ENCODE measurements at regions not wholly inside any gene's neighbourhood (a gene's known extent, or its start where the extent isn't known, plus 50 kb on each side); places are given as distances from the start of the nearest gene placed in this dataset.

DNA sequence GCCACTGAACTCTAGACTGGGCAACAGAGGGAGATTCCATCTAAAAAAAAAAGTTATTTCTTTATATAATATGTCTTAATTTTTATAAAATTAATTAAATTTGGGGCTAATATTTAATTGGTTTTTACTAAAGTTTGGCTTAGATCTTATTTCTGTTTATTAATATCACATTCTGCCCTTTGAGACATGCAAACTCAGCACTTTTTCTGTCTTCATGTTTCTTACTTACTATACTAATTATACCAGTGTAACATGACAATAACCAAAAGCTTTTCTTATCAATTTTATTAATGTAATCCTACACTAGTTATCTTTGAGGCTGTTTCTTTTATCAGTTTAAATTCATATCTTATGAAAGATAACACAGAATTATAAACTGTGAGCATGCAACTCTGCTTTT is 475.9 kb upstream of the GRID2 start:
- Mint-ChIP-seq H3K4me3 (no peak overlapping the region), H3K4me1 (no peaks in the 10 kb centered on the region), H3K27ac (no peak overlapping the region), H3K27me3 (ENCODE audit: low read depth) (peaks cover 3% of the 10 kb centered on the region), H3K9me3 (peaks cover 32% of the 10 kb centered on the region), H3K36me3 (ENCODE audit: low read depth) (no peaks in the 10 kb centered on the region)
- TF ChIP-seq, protein P1, sequence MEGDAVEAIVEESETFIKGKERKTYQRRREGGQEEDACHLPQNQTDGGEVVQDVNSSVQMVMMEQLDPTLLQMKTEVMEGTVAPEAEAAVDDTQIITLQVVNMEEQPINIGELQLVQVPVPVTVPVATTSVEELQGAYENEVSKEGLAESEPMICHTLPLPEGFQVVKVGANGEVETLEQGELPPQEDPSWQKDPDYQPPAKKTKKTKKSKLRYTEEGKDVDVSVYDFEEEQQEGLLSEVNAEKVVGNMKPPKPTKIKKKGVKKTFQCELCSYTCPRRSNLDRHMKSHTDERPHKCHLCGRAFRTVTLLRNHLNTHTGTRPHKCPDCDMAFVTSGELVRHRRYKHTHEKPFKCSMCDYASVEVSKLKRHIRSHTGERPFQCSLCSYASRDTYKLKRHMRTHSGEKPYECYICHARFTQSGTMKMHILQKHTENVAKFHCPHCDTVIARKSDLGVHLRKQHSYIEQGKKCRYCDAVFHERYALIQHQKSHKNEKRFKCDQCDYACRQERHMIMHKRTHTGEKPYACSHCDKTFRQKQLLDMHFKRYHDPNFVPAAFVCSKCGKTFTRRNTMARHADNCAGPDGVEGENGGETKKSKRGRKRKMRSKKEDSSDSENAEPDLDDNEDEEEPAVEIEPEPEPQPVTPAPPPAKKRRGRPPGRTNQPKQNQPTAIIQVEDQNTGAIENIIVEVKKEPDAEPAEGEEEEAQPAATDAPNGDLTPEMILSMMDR (IDR thresholded peaks at IDR 0.05; ENCODE audit: unreplicated experiment in 3 of 3) = no peak

DNA sequence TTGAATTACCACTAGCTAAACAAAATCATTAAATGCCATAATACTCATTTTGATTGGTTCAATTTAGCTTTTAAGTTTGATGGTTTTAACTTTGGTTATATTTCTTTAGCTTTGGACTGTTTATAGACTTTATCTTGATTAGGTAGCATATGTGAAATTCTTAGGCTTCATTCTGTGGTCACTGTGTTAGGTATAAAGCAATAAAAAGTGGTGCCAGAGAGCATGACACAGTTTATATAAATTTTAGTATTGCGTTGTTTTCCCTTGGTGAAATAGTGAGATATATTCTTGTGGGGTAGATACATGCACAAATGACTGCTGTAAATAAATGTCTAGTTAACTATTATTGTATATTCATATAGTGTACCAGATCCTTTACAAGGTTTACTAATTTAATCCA is 474.2 kb upstream of the GRID2 start:
- Mint-ChIP-seq H3K4me3 (no peak overlapping the region), H3K36me3 (ENCODE audit: low read depth) (no peaks in the 10 kb centered on the region), H3K9me3 (peaks cover 40% of the 10 kb centered on the region), H3K27me3 (ENCODE audit: low read depth) (peaks cover 3% of the 10 kb centered on the region), H3K4me1 (no peaks in the 10 kb centered on the region), H3K27ac (no peak overlapping the region)
- TF ChIP-seq, protein P1 (IDR thresholded peaks at IDR 0.05; ENCODE audit: unreplicated experiment in 3 of 3) = no peak

DNA sequence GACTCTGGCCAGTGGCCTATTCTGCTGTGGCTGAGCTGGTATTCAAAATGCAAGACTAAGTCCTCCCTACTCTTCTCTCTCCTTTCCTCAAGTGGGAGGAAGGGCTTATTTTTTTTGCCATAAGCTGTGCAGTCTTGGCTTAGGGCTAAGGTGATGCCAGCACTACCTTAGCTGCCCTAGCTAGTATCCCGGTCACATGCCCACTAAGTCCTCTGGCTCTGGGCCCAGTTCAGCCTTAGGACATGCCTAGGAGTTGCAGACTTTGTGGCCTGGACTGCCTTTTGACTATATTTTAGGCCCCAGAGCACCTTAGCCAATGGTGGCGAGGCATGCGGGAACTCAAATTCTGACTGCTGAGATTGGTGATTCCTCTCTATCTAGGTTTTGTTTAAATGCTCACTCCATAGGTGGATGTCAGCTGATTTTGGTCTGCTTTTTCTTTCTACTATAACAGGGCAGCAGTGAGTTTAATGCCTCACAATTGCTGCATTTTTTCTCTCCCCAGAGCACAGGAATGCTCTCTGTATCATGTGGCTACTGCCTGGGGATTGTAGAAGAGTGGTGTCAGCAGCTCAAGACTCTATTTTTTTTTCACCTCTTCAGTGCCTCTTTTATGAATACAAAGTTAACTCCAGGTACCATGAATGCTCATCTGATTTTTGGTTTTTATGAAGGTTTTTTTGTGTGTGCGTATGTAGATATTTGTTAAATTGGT is 472.9 kb upstream of the GRID2 start:
- no peaks in the 10 kb centered on the region for H3K4me1 Mint-ChIP-seq
- TF ChIP-seq, protein P1 (IDR thresholded peaks at IDR 0.05; ENCODE audit: unreplicated experiment in 3 of 3) = no peak
- no peak overlapping the region for H3K27ac Mint-ChIP-seq
- H3K27me3 Mint-ChIP-seq (ENCODE audit: low read depth) = peaks cover 3% of the 10 kb centered on the region
- no peaks in the 10 kb centered on the region for H3K36me3 Mint-ChIP-seq (ENCODE audit: low read depth)
- peaks cover 37% of the 10 kb centered on the region for H3K9me3 Mint-ChIP-seq
- H3K4me3 Mint-ChIP-seq = no peak overlapping the region

DNA sequence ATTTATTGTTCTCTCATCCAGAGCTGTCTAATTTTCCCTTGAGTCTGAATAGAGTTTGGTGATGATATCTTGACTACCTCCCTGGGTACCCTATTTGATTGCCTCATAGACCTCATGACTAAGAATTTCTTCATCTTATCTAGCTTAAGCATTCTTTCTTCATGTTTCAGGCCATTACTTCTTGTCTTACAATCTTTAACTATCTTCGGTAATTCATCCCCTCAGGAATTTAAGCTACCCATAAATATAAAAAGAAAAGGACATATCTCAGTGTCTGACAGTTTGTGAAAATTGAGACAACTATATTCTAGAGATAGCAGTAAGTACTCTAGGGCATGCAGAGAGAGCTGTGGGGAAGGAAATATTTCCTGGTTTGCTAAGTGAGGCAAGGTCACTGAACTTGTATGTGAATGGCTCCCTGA is 466.1 kb upstream of the GRID2 start:
- Mint-ChIP-seq H3K9me3 (peaks cover 23% of the 10 kb centered on the region), H3K27ac (no peak overlapping the region), H3K27me3 (ENCODE audit: low read depth) (no peaks in the 10 kb centered on the region), H3K4me3 (no peak overlapping the region), H3K36me3 (ENCODE audit: low read depth) (no peaks in the 10 kb centered on the region), H3K4me1 (no peaks in the 10 kb centered on the region)
- TF ChIP-seq, protein P1 (IDR thresholded peaks at IDR 0.05; ENCODE audit: unreplicated experiment in 3 of 3) = no peak

DNA sequence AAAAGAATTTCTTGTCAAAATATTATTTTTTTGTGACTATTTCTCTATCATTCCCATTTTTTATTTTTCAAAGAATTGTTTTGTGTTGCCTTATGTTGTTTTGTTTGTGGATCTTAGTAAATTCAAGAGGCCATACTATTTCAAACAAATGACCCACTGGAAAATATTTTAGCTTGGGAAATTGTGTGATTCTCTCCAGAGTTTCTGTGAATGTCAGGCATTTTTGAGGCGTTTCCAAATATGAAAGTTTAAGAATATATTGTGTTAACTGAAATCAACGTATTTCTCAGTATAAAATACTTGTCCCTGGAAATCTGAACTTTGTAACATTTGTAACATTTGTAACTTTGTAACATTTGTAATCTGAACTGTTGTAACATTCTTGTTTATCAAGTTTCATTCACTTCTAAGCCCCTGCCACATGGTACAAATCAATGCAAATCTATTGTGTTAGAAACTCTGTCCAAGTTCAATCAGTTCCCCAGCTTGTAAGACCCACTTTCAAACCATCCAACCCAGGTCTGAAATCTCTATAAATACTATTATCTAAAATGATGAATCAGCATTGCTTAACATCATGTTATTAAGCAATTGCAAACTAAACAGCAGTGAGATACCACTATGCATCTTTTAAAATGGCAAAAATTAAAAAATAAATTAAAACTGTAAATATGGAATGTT is 465.4 kb upstream of the GRID2 start:
- TF ChIP-seq, protein P1 (IDR thresholded peaks at IDR 0.05; ENCODE audit: unreplicated experiment in 3 of 3) = no peak
- Mint-ChIP-seq H3K36me3 (ENCODE audit: low read depth) (no peaks in the 10 kb centered on the region), H3K27ac (no peak overlapping the region), H3K4me1 (no peaks in the 10 kb centered on the region), H3K27me3 (ENCODE audit: low read depth) (no peaks in the 10 kb centered on the region), H3K9me3 (peaks cover 19% of the 10 kb centered on the region), H3K4me3 (no peak overlapping the region)

DNA sequence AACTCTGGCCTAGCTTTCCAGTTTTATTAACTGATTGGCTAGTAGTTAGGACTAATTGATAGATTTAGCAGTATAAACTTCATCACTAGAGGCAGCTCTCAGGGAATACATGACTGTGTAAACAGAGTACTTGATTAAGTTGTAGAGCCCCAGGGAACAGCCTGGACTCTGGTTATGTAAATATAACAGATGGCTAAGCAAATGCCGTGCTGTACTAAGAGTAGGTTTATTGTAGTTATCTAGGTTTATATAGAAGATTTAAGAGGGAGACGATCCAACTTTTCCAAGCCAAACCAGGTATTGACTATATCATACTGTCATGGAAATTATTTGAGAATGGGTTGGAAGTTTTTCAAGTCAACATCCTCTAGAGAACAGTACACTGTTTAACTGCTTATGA is 463.4 kb upstream of the GRID2 start:
- TF ChIP-seq, protein P1 (IDR thresholded peaks at IDR 0.05; ENCODE audit: unreplicated experiment in 3 of 3) = no peak
- Mint-ChIP-seq H3K27ac (no peak overlapping the region), H3K9me3 (no peaks in the 10 kb centered on the region), H3K4me1 (no peaks in the 10 kb centered on the region), H3K27me3 (ENCODE audit: low read depth) (no peaks in the 10 kb centered on the region), H3K36me3 (ENCODE audit: low read depth) (no peaks in the 10 kb centered on the region), H3K4me3 (no peak overlapping the region)

Data from nephron (organoid).